Activated CD4-positive, alpha-beta T cell treated with anti-CD3 and anti-CD28 coated beads for 4 hours (primary cell): ENCODE measurements at regions not wholly inside any gene's neighbourhood (a gene's known extent, or its start where the extent isn't known, plus 50 kb on each side); places are given as distances from the start of the nearest gene placed in this dataset.

ENCODE experiments used
- DNase-seq, 2 donors: peaks; one replicate each; pipeline ENCODE4 v3.0.0-alpha.2; 2020

DNA sequence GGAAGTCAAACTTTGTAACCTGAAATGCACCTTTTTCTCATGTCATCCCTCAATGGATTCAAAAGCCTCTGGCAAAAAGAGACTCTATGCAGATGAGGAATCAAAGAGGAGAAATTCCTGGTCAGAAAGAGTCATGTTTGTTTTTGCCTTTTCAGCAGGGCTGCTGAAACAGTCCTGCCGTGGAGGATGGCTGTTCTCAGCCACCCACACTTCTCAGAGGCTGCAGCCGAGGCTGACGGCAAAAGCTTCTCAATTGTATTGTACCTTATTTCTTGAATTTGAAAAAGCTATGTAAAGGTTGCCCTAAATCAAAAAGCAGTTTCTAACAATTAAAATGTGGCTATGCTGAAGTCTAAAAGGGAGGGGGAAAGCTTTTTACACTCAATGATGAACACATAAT is 385.3 kb downstream of the KCTD12 start:
- no peak for DNase-seq

DNA sequence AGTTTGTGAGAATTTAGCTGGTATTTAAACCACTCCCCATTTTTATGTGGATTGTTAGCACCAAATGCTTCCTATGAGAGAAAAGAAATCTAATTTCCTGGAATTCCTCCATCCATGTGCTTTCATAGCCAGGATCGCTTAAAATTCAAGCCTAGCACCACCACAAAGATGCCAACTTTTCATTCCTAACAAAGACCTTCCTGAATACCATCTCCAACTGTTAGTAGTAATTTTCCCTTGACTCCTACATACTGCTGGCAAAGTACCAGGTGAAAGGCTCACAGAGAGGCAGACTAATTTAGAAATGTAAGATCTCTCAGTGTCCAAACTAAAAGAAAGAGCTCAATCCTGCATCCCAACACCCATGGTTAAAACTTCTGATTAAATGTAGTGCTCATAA is 386.3 kb downstream of the KCTD12 start:
- no peak for DNase-seq

DNA sequence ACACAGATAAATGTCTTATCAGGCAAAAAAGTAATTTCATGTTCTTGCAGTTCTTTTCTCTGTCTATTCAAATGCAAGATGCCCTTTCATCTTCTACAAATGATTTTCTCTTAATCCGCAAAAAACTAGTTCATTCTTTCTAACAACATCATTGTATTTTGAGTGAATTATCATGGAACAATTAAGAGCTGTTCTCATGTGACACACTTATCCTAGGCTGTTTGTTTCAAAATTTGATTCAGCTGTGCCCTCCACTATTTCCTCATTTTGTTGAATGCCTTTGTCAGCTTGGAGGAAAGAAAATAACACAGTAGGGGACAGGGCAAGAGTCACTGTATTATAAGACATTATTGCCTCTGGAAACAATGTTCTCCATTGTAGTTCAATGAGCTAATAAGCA is 396.9 kb downstream of the KCTD12 start:
- DNase-seq = no peak

DNA sequence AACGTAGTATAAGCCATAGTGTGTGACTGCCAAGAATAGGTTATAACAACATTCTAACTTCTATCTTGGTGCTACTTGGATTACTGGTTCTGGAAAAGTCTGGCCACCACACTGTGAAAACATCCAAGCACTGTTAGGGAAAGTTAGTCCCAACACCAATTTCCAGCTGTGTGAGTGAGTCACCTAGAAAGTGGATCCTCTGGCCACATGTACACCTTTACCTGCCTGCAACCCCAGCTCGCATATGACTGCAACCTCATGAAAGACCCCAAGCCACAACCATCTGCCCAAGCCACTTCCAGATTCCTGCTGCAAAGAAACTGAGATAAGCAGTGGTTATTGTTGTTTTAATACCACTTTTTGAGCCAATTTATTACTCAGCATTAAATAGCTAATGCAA is 404.5 kb downstream of the KCTD12 start:
- no peak for DNase-seq

DNA sequence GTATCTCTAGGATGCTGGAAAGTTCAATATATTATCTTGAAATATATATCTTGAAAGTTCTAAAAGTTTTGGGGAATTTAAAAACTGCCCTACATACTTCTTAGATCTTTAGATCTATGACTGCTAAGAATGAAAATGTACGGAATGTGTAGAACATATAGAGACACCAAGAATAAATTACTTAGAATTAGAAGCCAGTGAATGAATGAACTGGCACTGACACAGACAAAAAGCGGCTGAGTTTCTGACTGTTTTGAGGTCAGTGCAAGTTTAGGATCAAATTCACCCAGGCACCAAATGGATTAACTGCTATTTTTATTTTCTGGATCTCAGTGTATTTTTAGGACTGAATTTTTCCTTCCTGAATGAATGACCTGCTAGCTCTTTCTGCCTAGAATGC is 411.2 kb downstream of the KCTD12 start:
- DNase-seq = no peak

DNA sequence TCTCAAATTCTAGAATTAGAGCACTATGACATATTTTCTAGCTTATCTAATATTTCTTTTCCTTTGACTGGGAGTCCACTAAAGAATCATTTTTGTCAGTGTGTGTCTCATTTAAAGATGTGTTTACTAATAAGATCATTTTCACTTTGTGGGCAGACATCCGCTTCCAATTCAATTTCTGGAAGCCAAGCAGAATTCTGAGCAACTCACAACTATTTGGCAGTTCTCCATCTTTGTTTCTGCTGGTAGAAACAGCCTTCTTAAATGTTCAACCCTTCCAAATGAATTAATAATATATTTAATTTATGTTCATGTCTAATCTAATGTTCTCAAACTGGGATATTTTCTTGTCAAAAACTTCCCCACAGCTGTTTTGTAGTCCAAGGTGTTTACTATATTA is 411.8 kb downstream of the KCTD12 start:
- no peak for DNase-seq

DNA sequence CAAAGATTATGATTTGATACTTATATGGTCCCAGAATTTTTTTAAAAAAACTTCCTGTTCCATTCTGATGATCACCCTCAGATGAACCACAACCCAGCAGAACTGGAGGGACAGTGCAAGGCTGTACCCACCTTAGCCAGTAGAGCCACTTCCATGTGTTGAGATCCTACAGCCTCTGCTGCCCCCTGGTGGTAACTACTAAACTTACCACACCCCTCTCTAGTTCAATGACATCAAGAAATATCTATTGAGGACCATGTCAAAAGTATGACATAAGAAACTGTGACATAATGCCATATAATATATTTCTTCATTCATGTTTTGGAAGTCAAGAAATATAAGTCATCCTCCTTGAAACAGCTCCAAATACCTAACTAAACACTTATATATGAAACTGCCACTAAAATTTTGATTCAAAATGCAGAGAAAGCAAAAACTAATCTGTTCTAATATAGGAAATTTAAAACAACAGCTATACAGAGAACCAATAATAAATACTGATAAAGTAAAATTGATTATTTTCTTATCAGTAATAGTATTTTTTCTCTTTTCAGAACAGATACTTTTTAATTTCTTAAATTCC is 412.6 kb downstream of the KCTD12 start:
- peak; percentile 59 to 68 for DNase-seq

DNA sequence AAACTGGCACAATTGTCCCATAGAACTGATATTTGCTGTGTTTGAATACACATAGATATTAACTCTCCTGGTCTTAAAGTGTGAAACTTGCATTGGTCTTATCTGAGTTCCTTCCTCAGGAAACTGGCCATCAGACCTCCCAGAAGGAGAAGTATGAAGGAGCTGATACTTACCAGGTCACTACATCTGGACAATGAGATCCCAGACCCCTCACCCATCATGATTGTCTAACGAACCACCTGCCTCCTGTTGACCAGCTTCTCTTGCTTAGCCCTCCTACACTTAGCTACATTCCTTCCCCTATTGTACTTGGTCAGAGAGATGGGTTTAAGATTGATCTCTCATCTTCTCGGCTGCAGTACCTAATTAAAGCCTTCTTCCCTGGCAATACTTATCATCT is 413.3 kb downstream of the KCTD12 start:
- no peak for DNase-seq

DNA sequence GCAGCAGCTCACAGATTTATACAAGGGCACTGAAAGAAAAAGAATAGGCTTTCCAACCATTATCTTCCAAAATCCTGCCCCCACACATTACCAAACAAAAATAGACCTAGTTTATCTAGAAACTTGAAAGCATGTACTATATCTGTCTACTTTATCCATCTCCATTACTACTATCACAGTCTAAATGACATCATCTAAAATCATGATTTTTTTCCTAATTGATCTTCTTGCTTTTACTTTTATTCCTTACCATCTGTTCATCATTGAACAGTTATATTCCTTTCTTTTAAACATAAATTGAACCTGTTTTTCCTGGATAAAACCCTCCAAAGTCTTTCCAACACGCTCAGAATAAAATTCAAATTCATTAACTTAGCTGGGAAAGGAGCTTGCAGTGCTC is 414.7 kb downstream of the KCTD12 start:
- DNase-seq = no peak

DNA sequence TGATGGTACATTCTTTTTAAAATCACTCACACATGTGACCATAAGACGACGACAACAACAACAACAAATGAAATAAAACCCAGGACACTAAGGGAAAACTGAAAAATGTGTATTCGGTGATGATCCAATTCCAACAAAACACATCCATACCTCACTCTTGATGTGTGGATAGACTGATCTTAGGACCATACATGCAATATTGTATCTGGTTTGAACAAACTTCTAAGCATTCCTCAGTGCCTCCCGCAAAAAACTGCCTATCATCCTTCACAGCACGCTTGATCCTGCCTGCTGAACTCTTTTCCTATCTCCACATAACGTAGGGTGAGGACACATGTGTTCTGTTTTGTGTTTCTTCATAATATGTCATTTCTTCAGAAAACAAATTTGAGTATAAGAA is 415.2 kb downstream of the KCTD12 start:
- DNase-seq = no peak

DNA sequence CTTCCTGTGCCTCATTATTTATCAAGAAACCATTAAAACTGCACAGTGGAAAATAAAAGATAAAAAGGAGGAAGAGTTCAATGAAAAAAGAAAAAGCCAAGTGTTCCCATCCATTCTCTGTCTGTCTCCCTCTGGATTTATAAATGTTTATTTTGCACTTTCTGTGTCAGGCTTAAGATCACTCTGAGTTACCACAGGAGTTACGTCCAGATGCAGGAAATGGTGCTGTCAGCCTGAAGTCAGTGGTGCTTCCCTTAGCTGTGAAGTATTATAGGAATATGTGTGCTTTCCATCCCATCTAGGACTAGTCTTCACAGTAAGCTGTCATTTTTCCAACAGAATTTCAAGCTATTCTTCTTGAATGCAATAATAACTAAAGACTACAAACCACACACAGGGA is 420.2 kb downstream of the KCTD12 start:
- no peak for DNase-seq

DNA sequence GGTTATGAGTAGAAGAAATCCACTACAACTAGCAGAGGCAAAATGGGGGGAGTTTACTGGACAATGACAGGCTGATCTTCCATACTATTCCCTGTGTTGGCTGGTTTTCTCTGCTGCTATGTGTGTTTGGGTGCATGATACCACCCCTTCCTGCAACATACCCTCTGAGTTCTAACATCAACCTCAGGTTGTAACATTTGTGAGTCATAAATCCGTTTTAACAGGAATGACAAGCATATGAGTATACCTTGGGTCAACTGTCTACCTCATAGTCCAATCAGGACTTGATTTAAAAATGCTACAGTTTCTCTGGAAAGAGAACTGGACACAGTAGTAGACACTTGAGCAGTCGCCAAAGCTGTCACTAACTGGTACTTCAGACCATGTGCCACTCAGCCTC is 422.9 kb downstream of the KCTD12 start:
- no peak for DNase-seq

DNA sequence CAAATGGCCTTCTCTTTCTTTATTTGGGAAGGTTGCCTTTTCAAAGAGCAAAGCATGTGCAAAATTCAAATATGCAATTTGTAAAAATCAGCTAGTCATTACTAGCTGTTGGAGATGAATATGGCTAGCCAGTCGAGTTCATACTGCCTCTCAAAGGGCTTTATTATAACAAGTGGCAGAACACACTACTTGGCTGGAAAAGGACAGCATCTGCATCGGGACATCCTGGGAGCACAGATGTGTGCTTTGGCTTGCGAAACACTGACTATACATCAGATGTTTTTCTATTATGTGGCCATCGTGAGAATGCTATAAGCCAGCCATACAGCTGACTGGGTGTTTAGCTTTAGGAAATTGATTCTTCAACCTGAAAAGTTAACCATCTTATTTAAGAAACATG is 424.2 kb downstream of the KCTD12 start:
- no peak for DNase-seq

DNA sequence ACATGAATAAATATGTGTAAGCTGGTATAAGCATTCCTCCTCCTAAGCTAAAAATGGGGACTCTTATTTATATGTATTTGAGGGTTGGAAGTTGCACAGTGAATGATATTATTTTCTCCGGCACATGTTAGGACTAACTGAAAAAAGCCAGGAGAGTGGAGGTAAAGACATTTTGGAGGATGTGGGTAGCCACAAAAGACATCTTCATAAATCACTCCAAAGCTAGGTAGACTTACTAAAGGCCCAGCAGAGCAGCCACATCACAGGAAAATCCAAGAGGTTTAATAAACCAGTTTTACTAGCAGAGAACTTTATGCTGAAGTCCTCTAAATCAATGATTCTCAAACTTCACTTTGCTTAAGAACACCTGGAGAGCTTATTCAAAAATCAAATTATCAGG is 424.7 kb downstream of the KCTD12 start:
- no peak for DNase-seq

DNA sequence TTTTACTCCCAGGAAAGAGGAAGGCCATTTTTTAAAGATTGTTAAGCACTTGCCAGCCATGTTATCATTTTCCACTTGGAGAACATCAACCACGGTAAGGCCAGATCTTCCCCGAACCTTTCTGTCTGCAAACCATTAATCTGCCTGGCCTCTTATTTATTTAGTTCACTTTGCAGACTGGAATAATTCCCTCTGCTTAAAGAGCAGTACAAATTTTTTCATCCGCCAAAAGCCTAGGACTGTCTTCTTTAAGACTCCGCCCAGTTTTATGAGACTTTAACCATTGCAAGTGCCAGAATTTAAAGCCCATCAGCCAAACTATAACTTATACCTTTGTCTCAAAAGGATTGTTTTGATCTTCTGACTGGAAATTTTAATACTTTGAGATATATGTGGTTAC is 426.3 kb downstream of the KCTD12 start:
- DNase-seq = no peak

DNA sequence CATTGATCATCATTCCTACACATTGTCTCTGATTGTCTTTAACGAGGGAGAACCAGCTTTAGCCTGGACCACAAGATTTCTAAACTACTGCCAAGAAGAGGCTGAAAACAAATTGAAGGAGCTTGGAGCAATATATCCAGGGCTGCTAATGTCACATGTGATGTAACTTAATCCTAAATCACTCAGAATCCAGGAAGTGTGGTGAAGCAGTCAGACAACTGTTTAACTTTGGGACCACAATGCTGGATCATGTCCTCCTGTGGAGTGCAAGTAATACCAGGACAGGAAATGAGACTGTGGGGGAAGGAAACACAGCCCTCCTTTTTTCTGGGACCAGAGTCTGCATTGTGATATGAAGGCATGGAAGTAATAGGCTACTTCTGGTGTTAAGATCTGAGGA is 430.2 kb downstream of the KCTD12 start:
- DNase-seq = no peak

DNA sequence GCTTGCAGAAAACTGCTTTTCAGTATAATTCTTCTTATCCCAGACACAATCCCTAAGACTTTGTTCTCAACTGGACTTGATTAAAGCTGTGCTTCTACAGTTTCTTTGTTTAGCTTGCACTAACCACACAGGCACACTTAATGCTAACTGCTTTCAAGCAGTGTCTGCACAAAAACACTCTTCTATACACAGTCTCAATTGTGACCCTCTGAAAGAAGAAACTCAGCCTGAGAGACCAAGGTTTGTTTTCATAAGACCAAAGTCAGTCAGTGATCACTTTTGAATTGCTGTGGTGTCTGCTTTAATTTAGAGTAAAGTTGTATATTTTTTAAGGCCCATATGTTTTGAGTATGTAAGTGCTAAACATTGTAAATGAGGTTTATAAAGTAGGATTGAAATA is 431.2 kb downstream of the KCTD12 start:
- no peak for DNase-seq

DNA sequence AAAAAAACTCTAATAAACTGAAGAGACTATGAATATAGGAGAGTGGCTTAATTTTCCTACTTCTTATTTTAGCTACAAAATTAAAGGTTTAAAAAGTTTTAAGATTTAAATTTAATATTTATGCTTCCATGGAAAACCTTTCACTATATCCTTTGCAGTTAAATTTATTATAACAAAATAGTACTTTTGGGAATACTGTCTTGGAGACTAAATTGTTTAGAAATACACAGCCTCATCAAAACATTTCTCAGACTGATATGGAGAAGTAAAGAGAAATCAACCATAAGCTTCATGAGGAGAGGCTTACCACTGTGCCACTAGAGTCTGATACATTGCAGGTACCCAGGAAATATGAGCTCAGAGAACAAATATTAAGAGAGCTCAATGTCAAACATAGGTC is 436.5 kb downstream of the KCTD12 start:
- DNase-seq = no peak

DNA sequence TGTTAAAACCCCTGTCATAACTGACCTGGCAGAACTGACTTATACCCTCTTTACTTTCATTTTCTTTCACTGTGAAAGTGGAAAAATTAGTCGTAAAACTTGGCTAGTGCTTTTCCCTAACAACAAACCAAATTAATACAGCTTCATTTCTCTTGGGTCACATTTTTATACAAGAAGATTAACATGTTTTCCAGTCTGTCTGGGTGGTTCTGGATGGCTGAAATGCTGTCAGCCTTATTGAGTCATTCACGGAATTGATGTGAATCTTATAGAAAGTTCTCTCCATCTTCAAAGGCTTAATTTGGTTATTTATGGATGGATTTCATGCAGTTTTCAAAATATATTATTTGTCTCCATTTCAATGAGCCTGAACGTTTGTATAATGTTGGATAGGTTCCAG is 440.0 kb downstream of the KCTD12 start:
- DNase-seq = no peak

DNA sequence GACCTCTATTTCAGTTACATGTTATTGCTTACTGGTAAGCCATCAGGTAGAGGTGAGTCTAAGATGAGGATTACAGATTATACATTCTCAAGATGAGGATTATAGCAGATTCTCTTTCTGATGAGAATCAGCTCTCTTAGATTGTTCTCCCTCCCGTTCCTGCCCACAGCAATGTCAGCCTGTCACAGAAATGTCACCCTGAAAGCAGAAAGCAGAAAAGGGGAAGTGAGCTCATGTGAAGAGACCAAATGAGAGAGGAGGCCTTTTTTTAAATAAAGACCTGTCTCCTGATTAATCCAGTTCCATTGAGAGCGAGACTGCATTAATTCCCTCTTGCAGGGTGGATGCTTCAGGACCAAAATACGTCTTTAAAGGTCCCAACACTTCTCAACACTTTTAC is 445.6 kb downstream of the KCTD12 start:
- no peak for DNase-seq

DNA sequence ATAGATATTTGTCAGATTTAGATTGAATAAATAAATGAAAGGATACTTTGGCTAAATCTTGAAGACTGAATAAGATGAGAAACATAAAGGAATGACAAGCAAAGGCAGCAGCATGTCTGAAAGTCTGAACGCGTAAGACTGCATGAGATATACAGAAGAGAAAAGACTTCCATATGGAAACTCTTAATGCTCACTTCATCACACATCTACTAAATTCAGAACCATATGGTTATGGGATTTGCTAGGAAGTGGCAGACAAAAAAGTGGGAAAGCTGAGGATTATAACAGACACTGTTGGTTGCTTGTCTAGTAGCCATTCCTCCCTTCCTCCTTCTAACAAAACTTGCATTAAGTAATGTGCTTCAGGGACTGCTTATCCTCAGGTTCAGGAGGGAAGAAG is 446.7 kb downstream of the KCTD12 start:
- DNase-seq = no peak

DNA sequence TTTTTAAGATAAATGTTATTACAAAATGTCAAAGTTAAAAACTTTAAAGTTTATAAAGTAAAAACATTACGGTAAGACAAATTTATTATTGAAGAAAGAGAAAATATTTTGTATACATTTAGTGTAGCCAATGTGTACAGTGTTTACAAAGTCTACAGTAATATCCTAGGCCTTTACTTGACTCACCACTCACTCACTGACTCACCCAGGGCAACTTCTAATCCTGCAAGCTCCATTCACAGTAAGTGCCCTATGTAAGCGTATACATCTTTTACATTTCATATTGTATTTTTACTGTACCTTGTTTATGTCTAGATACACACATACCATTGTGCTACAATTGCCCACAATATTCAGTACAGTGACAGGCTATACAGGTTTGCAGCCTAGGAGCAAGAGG is 448.2 kb downstream of the KCTD12 start:
- DNase-seq = no peak

DNA sequence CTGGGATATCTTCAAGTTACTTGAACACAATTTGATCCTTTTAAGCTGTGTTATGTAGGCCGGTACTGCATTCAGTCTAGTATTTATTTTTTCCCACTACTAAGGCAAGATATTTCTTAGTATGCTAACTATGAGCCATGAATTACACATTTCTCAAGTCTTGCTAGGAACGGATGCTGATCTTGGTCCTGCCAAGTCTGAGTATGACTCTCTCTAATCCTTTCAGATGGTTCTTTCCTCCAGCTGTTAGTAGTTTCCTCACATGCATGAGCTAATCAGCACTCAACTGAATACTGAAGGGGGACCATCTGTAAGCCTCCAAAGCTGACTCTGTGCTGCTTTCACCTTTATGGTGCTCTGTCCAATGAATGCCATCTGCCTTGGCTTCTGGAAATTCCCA is 460.3 kb downstream of the KCTD12 start:
- no peak for DNase-seq

DNA sequence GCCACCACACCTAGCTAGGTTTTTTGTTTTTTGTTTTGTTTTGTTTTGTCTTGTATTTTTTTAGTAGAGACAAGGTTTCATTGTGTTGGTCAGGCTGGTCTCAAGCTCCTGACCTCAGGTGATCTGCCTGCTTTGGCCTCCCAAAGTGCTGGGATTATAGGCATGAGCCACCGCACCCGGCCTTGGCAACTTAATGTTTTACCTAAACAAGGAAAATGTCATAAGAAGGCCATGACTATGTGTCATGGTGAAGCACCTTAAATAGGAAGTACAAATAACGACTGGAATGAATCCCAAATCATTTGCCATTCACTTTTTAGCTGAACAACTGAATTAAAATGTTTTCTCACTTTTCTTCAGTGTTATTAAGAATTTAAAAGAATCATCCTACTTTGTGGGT is 465.2 kb downstream of the KCTD12 start:
- DNase-seq = no peak

DNA sequence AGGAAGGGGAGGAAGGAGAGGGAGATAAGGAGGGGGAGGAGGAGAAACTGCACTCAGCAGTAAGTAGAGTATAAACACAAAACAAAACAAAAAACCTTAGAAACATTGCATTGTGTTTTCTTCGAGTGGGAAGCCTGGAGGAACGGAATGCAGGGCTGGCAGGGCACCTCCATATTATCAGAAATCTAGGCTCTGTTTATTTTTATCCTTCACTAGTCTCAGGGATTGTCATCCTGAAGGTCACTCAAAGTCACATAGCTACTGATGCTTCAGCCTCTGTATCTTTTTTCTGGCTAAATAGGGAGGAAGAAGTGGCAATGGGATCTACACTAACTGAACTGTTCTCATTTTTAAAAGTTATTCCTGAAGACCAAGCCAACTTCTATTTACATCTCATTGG is 467.8 kb downstream of the KCTD12 start:
- no peak for DNase-seq

DNA sequence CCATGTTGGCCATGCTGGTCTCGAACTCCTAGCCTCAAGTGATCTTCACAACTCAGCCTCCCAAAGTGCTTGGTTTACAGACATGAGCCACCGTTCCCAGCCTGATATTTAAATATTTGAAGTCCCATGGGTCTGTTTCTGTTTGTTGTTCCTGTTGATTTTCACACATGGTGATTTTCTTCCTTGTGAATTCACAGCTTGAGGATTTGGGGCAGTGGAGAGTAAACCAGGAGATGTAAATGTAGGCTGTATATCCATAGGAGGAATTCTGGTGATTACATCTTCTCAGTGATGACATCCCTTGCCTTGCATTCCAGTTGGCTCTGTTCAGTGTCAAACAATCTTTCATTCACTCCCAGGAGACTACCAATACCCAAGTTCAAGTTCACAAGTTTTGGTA is 471.9 kb downstream of the KCTD12 start:
- DNase-seq = no peak
